NT2/D1 (cell line): ENCODE measurements at regions not wholly inside any gene's neighbourhood (a gene's known extent, or its start where the extent isn't known, plus 50 kb on each side); places are given as distances from the start of the nearest gene placed in this dataset.

Experiments used
- SUZ12 ChIP-seq: IDR thresholded peaks from 2 replicates; pipeline ENCODE4 v1.6.1; 2011; ENCODE audit not compliant: insufficient read length, insufficient read depth; ENCODE audit errors: extremely low read depth
- YY1 ChIP-seq: IDR thresholded peaks from 2 replicates; pipeline ENCODE4 v1.6.1; 2011; ENCODE audit not compliant: insufficient read length, insufficient read depth
- ZNF274 ChIP-seq: IDR thresholded peaks from 2 replicates; pipeline ENCODE4 v1.6.1; 2011; ENCODE audit warnings: mild to moderate bottlenecking, low read depth, low read length

DNA sequence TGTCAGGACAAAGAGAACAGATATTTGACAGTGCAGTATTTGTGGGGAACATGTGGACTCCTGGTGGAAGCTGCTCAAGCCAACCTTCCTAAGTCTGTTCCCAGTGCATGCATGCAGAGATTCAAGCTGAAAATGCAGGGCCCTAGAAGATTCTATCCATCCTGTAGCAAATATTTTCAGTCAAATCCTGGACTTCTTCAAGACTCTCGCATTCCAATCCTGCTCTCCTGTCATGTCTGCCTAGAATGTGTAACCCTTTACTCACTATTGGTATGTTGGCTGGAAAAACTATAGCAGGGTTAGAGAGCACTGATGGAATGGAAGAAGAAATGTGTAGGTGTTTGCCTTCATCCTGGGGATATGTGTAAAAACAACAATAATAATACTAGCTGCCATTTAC is 385.6 kb upstream of the PKN2 start:
- TF ChIP-seq YY1 = no peak
- no peak for TF ChIP-seq ZNF274
- TF ChIP-seq SUZ12 = no peak
